Calu3 (cell line): ENCODE measurements at regions not wholly inside any gene's neighbourhood (a gene's known extent, or its start where the extent isn't known, plus 50 kb on each side); places are given as distances from the start of the nearest gene placed in this dataset.

Source experiments
- BruUV-seq: library from RNA; stranded (reverse); fragments of 400-500 nt; replicated peaks from 2 replicates; lab custom pipeline; 2021; lab: Mats Ljungman, UMichigan
- CTCF ChIA-PET: fragments of 300-600 bp; sonication (Branson Sonifier 250); formaldehyde crosslinking; loops from one replicate; lab custom pipeline; 2022; ENCODE audit warnings: antibody characterized with exemption; lab: Charles Lee
- DNase-seq: peaks from one replicate; pipeline ENCODE4 v3.0.0; 2022
- H3K27ac Mint-ChIP-seq: one replicate; pipeline ENCODE4 v1.8.0; 2022; ENCODE audit warnings: mixed read lengths; ENCODE audit not compliant: unreplicated experiment
- H3K27me3 Mint-ChIP-seq: one replicate; pipeline ENCODE4 v1.8.0; 2022; ENCODE audit warnings: mixed read lengths; ENCODE audit not compliant: unreplicated experiment
- H3K36me3 Mint-ChIP-seq: one replicate; pipeline ENCODE4 v1.8.0; 2022; ENCODE audit warnings: mild to moderate bottlenecking, moderate library complexity, mixed read lengths; ENCODE audit not compliant: insufficient read depth, unreplicated experiment
- H3K4me1 Mint-ChIP-seq: one replicate; pipeline ENCODE4 v1.8.0; 2022; ENCODE audit warnings: mild to moderate bottlenecking, low read depth, mixed read lengths; ENCODE audit not compliant: unreplicated experiment
- H3K4me3 Mint-ChIP-seq: one replicate; pipeline ENCODE4 v1.8.0; 2022; ENCODE audit warnings: mild to moderate bottlenecking, low read depth, moderate library complexity, mixed read lengths; ENCODE audit not compliant: unreplicated experiment
- H3K9me3 Mint-ChIP-seq: one replicate; pipeline ENCODE4 v1.8.0; 2022; ENCODE audit warnings: low read depth, mixed read lengths; ENCODE audit not compliant: unreplicated experiment
- intact Hi-C: fragments of 100-400 bp; cut with micrococcal nuclease; formaldehyde crosslinking; loops from one replicate; pipeline ENCODE4 v1.10.0; 2022; ENCODE audit not compliant: unreplicated experiment
- TF ChIP-seq, protein P1 (sequence below): fragments of 200-600 bp; IDR thresholded peaks from one replicate; pipeline ENCODE4 v1.8.0; 2022; ENCODE audit warnings: antibody characterized with exemption; ENCODE audit not compliant: unreplicated experiment

DNA sequence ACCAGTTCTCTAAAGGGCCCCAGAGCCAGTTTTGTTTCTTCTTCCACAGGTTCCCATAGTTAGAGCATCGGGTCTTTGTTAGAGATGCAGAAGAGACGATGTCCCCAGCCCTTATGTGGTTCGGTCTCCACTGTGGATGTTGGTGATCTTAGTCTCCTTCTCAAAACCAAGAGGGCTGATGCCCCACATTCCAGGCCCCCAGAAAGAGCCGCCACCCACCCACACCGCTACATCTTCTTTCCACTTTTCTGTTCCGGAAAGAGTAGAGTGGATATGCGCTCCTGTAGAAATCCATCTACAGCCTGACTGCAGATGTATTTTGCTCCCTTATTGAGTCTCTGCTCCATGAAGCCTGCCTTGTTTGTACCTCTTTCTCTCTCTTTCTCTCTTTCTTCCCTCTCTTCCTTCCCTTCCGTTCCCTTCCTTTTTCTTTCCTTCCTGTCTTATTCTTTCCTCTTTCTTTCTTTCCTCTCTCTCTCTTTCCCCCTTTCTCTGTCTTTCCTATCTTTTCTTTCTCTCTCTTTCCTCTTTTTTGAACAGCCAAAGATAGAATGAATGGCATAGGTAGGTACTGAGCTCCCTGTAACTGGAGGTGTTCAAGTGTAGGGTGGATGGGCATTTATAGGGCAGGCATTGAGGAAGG is 224.3 kb downstream of the SEC14L1 start:
- TF ChIP-seq, protein P1, sequence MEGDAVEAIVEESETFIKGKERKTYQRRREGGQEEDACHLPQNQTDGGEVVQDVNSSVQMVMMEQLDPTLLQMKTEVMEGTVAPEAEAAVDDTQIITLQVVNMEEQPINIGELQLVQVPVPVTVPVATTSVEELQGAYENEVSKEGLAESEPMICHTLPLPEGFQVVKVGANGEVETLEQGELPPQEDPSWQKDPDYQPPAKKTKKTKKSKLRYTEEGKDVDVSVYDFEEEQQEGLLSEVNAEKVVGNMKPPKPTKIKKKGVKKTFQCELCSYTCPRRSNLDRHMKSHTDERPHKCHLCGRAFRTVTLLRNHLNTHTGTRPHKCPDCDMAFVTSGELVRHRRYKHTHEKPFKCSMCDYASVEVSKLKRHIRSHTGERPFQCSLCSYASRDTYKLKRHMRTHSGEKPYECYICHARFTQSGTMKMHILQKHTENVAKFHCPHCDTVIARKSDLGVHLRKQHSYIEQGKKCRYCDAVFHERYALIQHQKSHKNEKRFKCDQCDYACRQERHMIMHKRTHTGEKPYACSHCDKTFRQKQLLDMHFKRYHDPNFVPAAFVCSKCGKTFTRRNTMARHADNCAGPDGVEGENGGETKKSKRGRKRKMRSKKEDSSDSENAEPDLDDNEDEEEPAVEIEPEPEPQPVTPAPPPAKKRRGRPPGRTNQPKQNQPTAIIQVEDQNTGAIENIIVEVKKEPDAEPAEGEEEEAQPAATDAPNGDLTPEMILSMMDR: no peak

DNA sequence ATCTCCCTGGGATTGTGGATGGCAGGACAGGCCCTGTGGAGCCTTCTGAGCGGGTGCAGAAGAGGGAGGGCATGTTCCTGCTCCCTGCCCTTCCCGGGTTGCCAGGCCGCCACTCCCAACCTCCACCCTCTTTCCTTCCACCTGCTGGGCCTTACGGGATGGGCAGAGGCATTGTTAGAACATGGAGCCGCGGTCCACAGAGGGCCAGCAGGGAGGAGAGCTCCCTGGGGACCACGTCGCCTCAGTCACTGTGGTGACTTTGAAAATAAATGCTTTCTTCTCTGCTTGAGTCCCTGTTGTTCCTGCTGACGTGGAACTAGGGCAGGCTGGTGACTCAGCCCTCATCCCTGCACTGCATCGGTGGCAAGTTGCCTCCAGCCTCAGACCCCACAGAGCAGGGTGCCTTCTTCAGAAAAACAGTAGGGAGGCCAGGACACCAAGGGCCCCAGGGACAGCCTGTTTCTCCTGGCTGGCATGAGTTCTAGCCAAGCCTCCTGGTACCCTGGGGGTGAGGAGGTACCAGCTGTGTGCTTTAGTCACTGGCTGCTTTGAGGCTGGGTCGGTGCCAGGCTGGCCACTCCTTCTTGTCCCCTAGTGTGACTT is 224.9 kb downstream of the SEC14L1 start:
- BruUV-seq: no TSS peak
- DNase-seq: peak; percentile 72
- CTCF ChIA-PET: interaction anchor here (1.3 to 2.2 kb wide), 2 partner anchors 25 to 64 kb away, joined by 4 to 6 read pairs; no protein-coding TSS in a partner anchor
- Mint-ChIP-seq H3K27ac (peak overlapping the region; percentile 74), H3K27me3 (no peaks in the 10 kb centered on the region), H3K4me1 (peaks cover 81% of the 10 kb centered on the region), H3K9me3 (no peaks in the 10 kb centered on the region), H3K36me3 (peaks cover 66% of the 10 kb centered on the region), H3K4me3 (peak overlapping the region; percentile 35)
- TF ChIP-seq, protein P1: no peak
- intact Hi-C loops: no loop called here

More for the DNA sequence above, 224.3 kb downstream of the SEC14L1 start:
- H3K4me1 Mint-ChIP-seq: peaks cover 74% of the 10 kb centered on the region
- no peak for DNase-seq
- H3K9me3 Mint-ChIP-seq: no peaks in the 10 kb centered on the region
- H3K36me3 Mint-ChIP-seq: peaks cover 62% of the 10 kb centered on the region
- CTCF ChIA-PET: interaction anchor here (2.2 kb wide), 1 partner anchor 65 kb away, joined by 6 read pairs; no protein-coding TSS in a partner anchor
- H3K27ac Mint-ChIP-seq: peak overlapping the region; percentile 74
- BruUV-seq: no TSS peak
- H3K27me3 Mint-ChIP-seq: no peaks in the 10 kb centered on the region
- H3K4me3 Mint-ChIP-seq: peak overlapping the region; percentile 35
- intact Hi-C loops: no loop called here

GRCh38 chr17:77366206-77366557 is 225.4 kb downstream of the SEC14L1 start:
- H3K27me3 Mint-ChIP-seq: no peaks in the 10 kb centered on the region
- peak overlapping the region; percentile 74 for H3K27ac Mint-ChIP-seq
- CTCF ChIA-PET: interaction anchor here (0.6 to 2.2 kb wide), 3 partner anchors 25 to 849 kb away, joined by 4 to 6 read pairs (median 5); no protein-coding TSS in a partner anchor
- H3K9me3 Mint-ChIP-seq: no peaks in the 10 kb centered on the region
- H3K36me3 Mint-ChIP-seq: peaks cover 69% of the 10 kb centered on the region
- peaks cover 86% of the 10 kb centered on the region for H3K4me1 Mint-ChIP-seq
- peak overlapping the region; percentile 35 for H3K4me3 Mint-ChIP-seq
- BruUV-seq: no TSS peak
- TF ChIP-seq, protein P1: no peak
- DNase-seq: no peak
- intact Hi-C loops: no loop called here

DNA sequence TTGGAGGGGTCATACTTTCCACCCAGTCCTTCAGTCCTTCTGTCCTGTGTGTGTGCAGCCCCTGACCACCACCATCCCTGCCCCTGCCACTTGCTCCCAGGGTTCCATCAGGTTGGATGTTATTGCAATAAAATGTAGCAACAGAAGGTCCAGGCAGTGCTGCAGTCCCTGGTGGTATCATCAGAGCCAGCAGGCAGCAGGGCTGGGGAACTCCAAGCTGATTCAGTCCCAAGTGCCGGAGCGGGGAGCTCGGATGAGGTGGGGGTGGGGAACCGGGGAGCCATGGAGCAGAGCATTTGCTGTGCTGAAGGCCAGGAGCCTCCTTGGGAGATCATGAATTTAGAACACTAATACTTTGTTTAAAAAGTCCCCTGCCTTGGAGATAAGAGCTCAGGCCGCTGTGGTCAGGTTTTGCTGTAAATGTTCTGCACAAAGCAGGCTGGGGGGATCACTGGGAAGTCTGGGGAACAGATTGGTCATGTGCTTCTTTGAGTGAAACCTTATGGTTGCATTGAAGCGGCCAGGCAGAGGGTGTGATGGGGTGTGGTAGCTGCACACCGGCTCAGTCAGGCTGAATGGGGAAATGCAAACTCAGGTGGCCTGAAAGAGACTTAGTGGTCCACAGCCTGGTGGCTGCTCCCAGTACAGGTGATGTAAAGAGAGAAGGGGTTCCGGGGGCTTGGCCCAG is 225.9 kb downstream of the SEC14L1 start:
- CTCF ChIA-PET: interaction anchor here (0.6 to 2.2 kb wide), 3 partner anchors 26 to 849 kb away, joined by 4 to 6 read pairs (median 5); no protein-coding TSS in a partner anchor
- intact Hi-C loops: no loop called here
- Mint-ChIP-seq H3K36me3 (peaks cover 67% of the 10 kb centered on the region), H3K4me1 (peaks cover 87% of the 10 kb centered on the region), H3K9me3 (no peaks in the 10 kb centered on the region), H3K27ac (peak overlapping the region; percentile 74), H3K27me3 (no peaks in the 10 kb centered on the region), H3K4me3 (peak overlapping the region; percentile 35)
- TF ChIP-seq, protein P1: no peak
- no TSS peak for BruUV-seq
- DNase-seq: no peak
